NCI-H146 treated with DMSO at 0.1 percent for 48 hours (cell line): ENCODE measurements at regions not wholly inside any gene's neighbourhood (a gene's known extent, or its start where the extent isn't known, plus 50 kb on each side); places are given as distances from the start of the nearest gene placed in this dataset.

Experiments used
- DNase-seq: peaks from one replicate; lab custom pipeline; 2025; ENCODE audit not compliant: unreplicated experiment; lab: John Stamatoyannopoulos, UW

DNA sequence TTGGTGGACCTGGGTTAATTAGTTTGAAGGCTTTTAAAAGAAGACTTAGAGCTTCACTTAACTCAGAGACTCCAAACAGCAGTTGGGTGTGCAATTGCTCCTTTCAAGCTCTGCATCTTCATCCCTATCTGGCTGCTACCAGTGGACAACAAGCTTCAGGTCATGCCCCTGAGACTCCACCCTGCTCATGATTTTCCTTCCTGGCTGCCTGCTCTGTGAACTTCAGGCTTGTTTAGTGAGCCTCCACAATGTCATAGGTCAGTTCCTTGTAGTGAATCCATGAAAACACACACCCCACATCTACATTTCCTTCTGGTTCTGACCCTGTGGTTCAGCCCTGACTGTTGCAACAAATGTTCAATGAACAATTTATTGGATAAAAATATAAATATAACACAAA is 61.1 kb upstream of the MARCKS start:
- DNase-seq, result no peak

DNA sequence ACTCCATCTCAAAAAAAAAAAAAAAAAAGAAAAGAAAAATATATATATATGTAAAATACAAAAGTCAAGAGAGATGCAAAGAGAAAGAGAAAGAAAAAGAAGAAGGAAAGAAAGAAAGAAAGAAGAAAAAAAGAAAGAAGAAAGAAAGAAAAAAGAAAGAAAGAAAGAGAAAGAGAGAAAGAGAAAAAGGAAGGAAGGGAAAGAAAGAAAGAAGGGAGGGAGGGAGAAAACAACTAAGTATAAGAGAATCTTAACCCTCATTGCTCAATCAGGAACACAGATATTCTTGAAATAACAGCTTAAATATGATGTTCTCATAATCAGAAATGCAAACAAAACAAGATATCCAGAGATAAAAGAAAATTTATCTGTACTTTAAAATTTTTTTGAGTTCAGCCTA is 54.4 kb upstream of the MARCKS start:
- no peak for DNase-seq

DNA sequence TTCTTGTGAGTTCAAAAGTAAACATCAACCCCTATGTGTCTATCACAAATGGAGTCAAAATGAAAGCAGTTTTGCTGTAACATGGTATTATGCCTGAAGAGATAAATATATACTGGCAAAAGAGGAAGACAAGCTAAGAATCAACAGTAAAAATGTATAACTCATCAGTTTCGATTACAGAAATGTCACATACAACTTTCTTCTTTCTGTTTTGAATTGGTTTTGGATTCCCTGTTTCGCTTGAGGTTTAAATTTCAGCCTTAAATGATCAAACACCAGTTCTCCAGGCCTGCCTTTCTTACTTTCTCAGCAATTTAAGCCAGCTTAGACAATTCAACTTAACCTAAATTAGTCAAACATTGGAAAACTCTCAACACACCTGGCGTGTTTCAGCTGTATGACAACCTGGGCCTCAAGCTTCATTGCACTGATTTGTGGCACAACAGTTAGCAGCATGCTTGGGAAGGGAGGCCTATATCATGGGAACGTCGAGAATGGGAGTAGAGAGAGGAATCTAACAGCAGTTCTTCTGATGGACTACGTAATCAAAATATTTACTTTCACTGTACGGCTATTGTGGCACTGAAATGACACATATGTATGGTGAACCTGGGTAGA is 51.9 kb upstream of the MARCKS start:
- DNase-seq, result no peak

DNA sequence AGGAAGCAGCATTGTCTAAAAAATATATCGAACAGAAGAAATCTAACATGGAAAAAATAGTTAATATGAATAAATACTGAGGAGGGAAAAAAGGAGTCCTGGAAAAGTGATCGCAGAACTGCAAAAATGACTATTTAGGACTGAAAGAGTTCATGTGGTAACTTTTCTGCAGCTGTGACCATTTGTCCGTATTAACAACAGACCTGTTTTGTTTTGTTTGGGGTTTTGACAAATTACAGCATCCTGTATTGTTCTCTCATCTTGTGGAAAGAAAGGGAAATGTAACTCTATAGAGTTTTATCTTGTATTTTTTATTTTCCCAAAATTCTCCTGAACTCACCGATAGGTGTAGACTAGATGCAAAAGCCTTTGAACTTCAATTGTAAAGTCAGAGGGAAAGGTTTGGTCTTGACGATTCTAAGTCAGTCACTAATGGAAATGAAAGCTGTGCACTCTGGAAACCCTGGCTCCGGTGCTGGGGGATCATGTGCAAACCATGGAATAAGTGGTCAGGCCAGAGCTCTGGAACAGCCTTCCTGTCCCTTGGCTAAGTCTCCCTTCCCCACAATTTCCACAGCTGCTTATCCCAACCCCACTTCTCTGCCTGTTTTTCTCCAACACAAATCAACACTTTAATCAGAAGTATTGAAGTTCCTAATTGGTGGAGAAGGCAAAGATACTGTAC is 51.2 kb upstream of the MARCKS start:
- DNase-seq, result no peak
